ENCODE measurements at regions not wholly inside any gene's neighbourhood (a gene's known extent, or its start where the extent isn't known, plus 50 kb on each side); places are given as distances from the start of the nearest gene placed in this dataset.

- Histone ChIP-seq H4K20me1 (ENCODE audit: low read depth, low read length) (no peaks in the 10 kb centered on the region), H3K27me3 (ENCODE audit: low read length) (no peaks in the 10 kb centered on the region), H3K4me2 (ENCODE audit: low read depth, low read length, poor library complexity, severe bottlenecking) (no peak overlapping the region), H3K9ac (ENCODE audit: low read length) (no peak overlapping the region), H3F3A (ENCODE audit: insufficient read depth) (no peaks in the 10 kb centered on the region), H3K4me3 (ENCODE audit: insufficient read depth, low read length, poor library complexity, severe bottlenecking) (no peak overlapping the region), H3K9me2 (replicated peaks; ENCODE audit: insufficient read depth, low read length) (no peaks in the 10 kb centered on the region), H3K79me2 (ENCODE audit: insufficient read depth, low read length) (no peaks in the 10 kb centered on the region), H3K36me3 (ENCODE audit: low read length) (no peaks in the 10 kb centered on the region), H2AFZ (ENCODE audit: low read depth, low read length, severe bottlenecking) (no peak overlapping the region), H3K27ac (ENCODE audit: low read depth, low read length) (no peak overlapping the region), H3K9me3 (ENCODE audit: insufficient read depth, low read length) (no peaks in the 10 kb centered on the region)
- TF ChIP-seq EZH2phosphoT487 (conservative IDR thresholded peaks at IDR 0.05; ENCODE audit: low read length) = no peak
- no peak for TF ChIP-seq CTCF (IDR thresholded peaks at IDR 0.05; ENCODE audit: insufficient read depth, low read length, poor library complexity, severe bottlenecking)
These were observed 293.5 kb downstream of the SPRY2 start for GRCh38 chr13:80047406-80047805.

- no peak for TF ChIP-seq CTCF (IDR thresholded peaks at IDR 0.05; ENCODE audit: insufficient read depth, low read length, poor library complexity, severe bottlenecking)
- no peak for TF ChIP-seq EZH2phosphoT487 (conservative IDR thresholded peaks at IDR 0.05; ENCODE audit: low read length)
- Histone ChIP-seq H4K20me1 (ENCODE audit: low read depth, low read length) (no peaks in the 10 kb centered on the region), H3K9ac (ENCODE audit: low read length) (no peak overlapping the region), H3K4me3 (ENCODE audit: insufficient read depth, low read length, poor library complexity, severe bottlenecking) (no peak overlapping the region), H3K9me2 (replicated peaks; ENCODE audit: insufficient read depth, low read length) (no peaks in the 10 kb centered on the region; the same call in 1 of the 2 replicates), H3K9me3 (ENCODE audit: insufficient read depth, low read length) (no peaks in the 10 kb centered on the region), H3K79me2 (ENCODE audit: insufficient read depth, low read length) (no peaks in the 10 kb centered on the region), H3K27me3 (ENCODE audit: low read length) (no peaks in the 10 kb centered on the region), H2AFZ (ENCODE audit: low read depth, low read length, severe bottlenecking) (no peak overlapping the region), H3K4me2 (ENCODE audit: low read depth, low read length, poor library complexity, severe bottlenecking) (no peak overlapping the region), H3K36me3 (ENCODE audit: low read length) (no peaks in the 10 kb centered on the region), H3F3A (ENCODE audit: insufficient read depth) (no peaks in the 10 kb centered on the region), H3K27ac (ENCODE audit: low read depth, low read length) (no peak overlapping the region)
These were observed 300.0 kb downstream of the SPRY2 start for GRCh38 chr13:80040981-80041317.

- Histone ChIP-seq H3K9me3 (ENCODE audit: insufficient read depth, low read length) (no peaks in the 10 kb centered on the region), H3K79me2 (ENCODE audit: insufficient read depth, low read length) (no peaks in the 10 kb centered on the region), H3K4me3 (ENCODE audit: insufficient read depth, low read length, poor library complexity, severe bottlenecking) (no peak overlapping the region), H3K4me2 (ENCODE audit: low read depth, low read length, poor library complexity, severe bottlenecking) (no peak overlapping the region), H3K9me2 (replicated peaks; ENCODE audit: insufficient read depth, low read length) (no peaks in the 10 kb centered on the region; the same call in 1 of the 2 replicates), H3K36me3 (ENCODE audit: low read length) (no peaks in the 10 kb centered on the region), H3K27me3 (ENCODE audit: low read length) (no peaks in the 10 kb centered on the region), H2AFZ (ENCODE audit: low read depth, low read length, severe bottlenecking) (no peak overlapping the region), H3F3A (ENCODE audit: insufficient read depth) (no peaks in the 10 kb centered on the region), H4K20me1 (ENCODE audit: low read depth, low read length) (no peaks in the 10 kb centered on the region), H3K9ac (ENCODE audit: low read length) (no peak overlapping the region), H3K27ac (ENCODE audit: low read depth, low read length) (no peak overlapping the region)
- TF ChIP-seq CTCF (IDR thresholded peaks at IDR 0.05; ENCODE audit: insufficient read depth, low read length, poor library complexity, severe bottlenecking) (no peak), EZH2phosphoT487 (conservative IDR thresholded peaks at IDR 0.05; ENCODE audit: low read length) (no peak)
These were observed 300.5 kb downstream of the SPRY2 start for GRCh38 chr13:80040196-80040980.

Measured in SU-DHL-6 (cell line).